Panc1 (cell line): ENCODE measurements at regions not wholly inside any gene's neighbourhood (a gene's known extent, or its start where the extent isn't known, plus 50 kb on each side); places are given as distances from the start of the nearest gene placed in this dataset.

Experiments
- ATAC-seq: fragments of 200-7000 bp; cut with Tn5 transposase; 2 replicates; pipeline ENCODE4 v1.9.1; 2020; ENCODE audit warnings: mild to moderate bottlenecking, moderate library complexity
- BruUV-seq: library from RNA; stranded (reverse); fragments of 400-500 nt; replicated peaks from 2 replicates; lab custom pipeline; 2021; lab: Mats Ljungman, UMichigan
- CTCF ChIA-PET: fragments of 300-600 bp; sonication (Branson Sonifier 250); formaldehyde crosslinking; loops from one replicate; lab custom pipeline; 2022; ENCODE audit warnings: antibody characterized with exemption; lab: Charles Lee
- POLR2A ChIA-PET: fragments of 300-600 bp; sonication (Branson Sonifier 250); formaldehyde crosslinking; loops from one replicate; lab custom pipeline; 2022; ENCODE audit warnings: antibody characterized with exemption; lab: Charles Lee
- DNase-seq: peaks from one replicate; pipeline ENCODE4 v3.0.0-alpha.2; 2010; ENCODE audit warnings: low read depth, low spot score
- H3K27ac ChIP-seq: 2 replicates; pipeline ENCODE4 v1.5.1; 2011; ENCODE audit warnings: mild to moderate bottlenecking, low read length, inconsistent platforms
- H3K27me3 ChIP-seq: fragments of 200-500 bp; sonication (Bioruptor generic); 2 replicates; pipeline ENCODE4 v1.6.0; 2014; ENCODE audit warnings: low read length, inconsistent platforms; ENCODE audit not compliant: control insufficient read depth, insufficient read depth
- H3K36me3 ChIP-seq: fragments of 200-500 bp; sonication (Bioruptor generic); 2 replicates; pipeline ENCODE4 v1.5.1; 2014; ENCODE audit warnings: inconsistent platforms, mild to moderate bottlenecking, low read length, moderate library complexity; ENCODE audit not compliant: control insufficient read depth, insufficient read depth
- H3K4me1 ChIP-seq: 2 replicates; pipeline ENCODE4 v1.5.1; 2011; ENCODE audit warnings: inconsistent platforms, mild to moderate bottlenecking, low read length, moderate library complexity; ENCODE audit not compliant: control insufficient read depth, insufficient read depth
- H3K4me3 ChIP-seq, 2 experiments: 2 replicates each; pipeline ENCODE4 v1.5.1; 2011 to 2012; ENCODE audit warnings: low read depth in 2 of 2, low read length in 2 of 2, mild to moderate bottlenecking in 2 of 2, inconsistent platforms in 1 of 2, moderate library complexity in 1 of 2
- H3K9me3 ChIP-seq: fragments of 200-500 bp; sonication (Bioruptor generic); 2 replicates; pipeline ENCODE4 v1.5.1; 2014; ENCODE audit warnings: low read depth, mild to moderate bottlenecking, inconsistent platforms, low read length, moderate library complexity; ENCODE audit not compliant: control insufficient read depth, insufficient read depth
- CTCF ChIP-seq: fragments of 450-650 bp; IDR thresholded peaks from 2 replicates; pipeline ENCODE4 v1.5.1; 2017; ENCODE audit warnings: mild to moderate bottlenecking
- POLR2AphosphoS5 ChIP-seq: IDR thresholded peaks from 2 replicates; pipeline ENCODE4 v1.6.1; 2012; ENCODE audit warnings: mild to moderate bottlenecking, low read depth, low read length, moderate library complexity
- REST ChIP-seq, 2 experiments: IDR thresholded peaks; 2 replicates each; pipeline ENCODE4 v1.6.1; 2011 to 2012; ENCODE audit warnings: low read depth in 2 of 2, control low read depth in 1 of 2, low read length in 1 of 2, mild to moderate bottlenecking in 1 of 2, moderate library complexity in 1 of 2; ENCODE audit not compliant: insufficient read depth in 1 of 2
- SIN3A ChIP-seq: IDR thresholded peaks from 2 replicates; pipeline ENCODE4 v1.6.1; 2012; ENCODE audit warnings: low read depth, mild to moderate bottlenecking, low read length, moderate library complexity, borderline replicate concordance; ENCODE audit not compliant: insufficient read depth
- TCF7L2 ChIP-seq: IDR thresholded peaks from 2 replicates; pipeline ENCODE4 v1.6.1; 2011; ENCODE audit warnings: mild to moderate bottlenecking, low read depth, low read length, inconsistent platforms
- in situ Hi-C: cut with HindIII; loops from 2 replicates; pipeline ENCODE4 v1.10.0; 2016; ENCODE audit warnings: low sequenced_read_pairs, low pct_unique_long_range_greater_than_20kb
- intact Hi-C: fragments of 100-400 bp; cut with micrococcal nuclease; formaldehyde crosslinking; loops from one replicate; pipeline ENCODE4 v1.10.0; 2022; ENCODE audit not compliant: unreplicated experiment

GRCh38 chr2:220682616-220683015 lies 889.5 kb downstream of the EPHA4 start:
- H3K36me3 ChIP-seq = no peaks in the 10 kb centered on the region
- H3K9me3 ChIP-seq = no peaks in the 10 kb centered on the region
- H3K27me3 ChIP-seq = no peaks in the 10 kb centered on the region
- in situ Hi-C loops = no loop called here
- CTCF ChIA-PET = interaction anchor here (0.7 kb wide), 1 partner anchor 578 kb away, joined by 4 read pairs; no protein-coding TSS in a partner anchor
- no peak overlapping the region for H3K27ac ChIP-seq
- H3K4me3 ChIP-seq = no peak overlapping the region
- BruUV-seq = no TSS peak
- intact Hi-C loops = loop anchor here (10.0 kb wide), 1 partner anchor 1292 kb away; no protein-coding TSS in a partner anchor
- DNase-seq = no peak
- H3K4me1 ChIP-seq = no peaks in the 10 kb centered on the region
- no peak for ATAC-seq
- POLR2A ChIA-PET = interaction anchor here (0.6 kb wide), 1 partner anchor 431 kb away, joined by 7 read pairs; no protein-coding TSS in a partner anchor
- TF ChIP-seq POLR2AphosphoS5 = no peak
- TF ChIP-seq SIN3A = no peak
- no peak for TF ChIP-seq TCF7L2
- TF ChIP-seq REST (IDR thresholded peaks at IDR 0.05; ENCODE audit: insufficient read depth in 1 of 2, low read depth in 2 of 2, low read length in 1 of 2) = no peak
- TF ChIP-seq CTCF = no peak

- Histone ChIP-seq H3K4me1 (no peaks in the 10 kb centered on the region), H3K27ac (no peak overlapping the region), H3K27me3 (no peaks in the 10 kb centered on the region), H3K4me3 (no peak overlapping the region), H3K36me3 (no peaks in the 10 kb centered on the region), H3K9me3 (no peaks in the 10 kb centered on the region)
- intact Hi-C loops (loop anchor here (10.0 kb wide), 1 partner anchor 1291 kb away; no protein-coding TSS in a partner anchor), in situ Hi-C loops (no loop called here)
- no TSS peak for BruUV-seq
- ChIA-PET CTCF (no interaction called here), POLR2A (no interaction called here)
- DNase-seq (no peak), ATAC-seq (no peak)
- TF ChIP-seq CTCF (no peak), TCF7L2 (no peak), REST (IDR thresholded peaks at IDR 0.05; ENCODE audit: insufficient read depth in 1 of 2, low read depth in 2 of 2, low read length in 1 of 2) (no peak), SIN3A (no peak), POLR2AphosphoS5 (no peak)
These were observed 888.0 kb downstream of the EPHA4 start for GRCh38 chr2:220684099-220684498.
